Fibroblast of lung (primary cell): ENCODE measurements at regions not wholly inside any gene's neighbourhood (a gene's known extent, or its start where the extent isn't known, plus 50 kb on each side); places are given as distances from the start of the nearest gene placed in this dataset.
"Not testable (repeated sequence)": the region's sequence is repeated elsewhere in the genome, so short reads cannot be mapped to it uniquely, and the experiment has no call there.

Experiments used
- DNase-seq, 2 donors: peaks; one replicate each; pipeline versions ENCODE4 v3.0.0 to v3.0.0-alpha.2; 2010; ENCODE audit warnings: low read depth in 2 of 2
- H2AFZ ChIP-seq: 2 replicates; pipeline ENCODE4 v1.5.1; 2012; ENCODE audit warnings: low read length, control low read depth, inconsistent platforms
- H3K27ac ChIP-seq: 2 replicates; pipeline ENCODE4 v1.5.1; 2011; ENCODE audit warnings: low read length, control low read depth; ENCODE audit not compliant: insufficient read depth
- H3K27me3 ChIP-seq: 2 replicates; pipeline ENCODE4 v1.5.1; 2011; ENCODE audit warnings: mild to moderate bottlenecking, low read length; ENCODE audit not compliant: control insufficient read depth, insufficient read depth
- H3K36me3 ChIP-seq: 2 replicates; pipeline ENCODE4 v1.5.1; 2011; ENCODE audit warnings: low read length; ENCODE audit not compliant: control insufficient read depth, insufficient read depth
- H3K4me1 ChIP-seq: 2 replicates; pipeline ENCODE4 v1.5.1; 2011; ENCODE audit warnings: low read length; ENCODE audit not compliant: control insufficient read depth, insufficient read depth; ENCODE audit errors: extremely low read depth
- H3K4me2 ChIP-seq: 2 replicates; pipeline ENCODE4 v1.5.1; 2011; ENCODE audit warnings: low read length, control low read depth; ENCODE audit not compliant: insufficient read depth; ENCODE audit errors: extremely low read depth
- H3K4me3 ChIP-seq, 4 experiments: fragments of 200-600 bp in 1 of 4; sonication (generic) in 1 of 4; replicated peaks in 1 of 4; 2 replicates each; pipeline ENCODE4 v1.5.1; 2011 to 2016; ENCODE audit warnings: low read length in 4 of 4, low read depth in 3 of 4, mild to moderate bottlenecking in 3 of 4, control low read depth in 2 of 4, inconsistent platforms in 1 of 4, mixed read lengths in 1 of 4; ENCODE audit not compliant: insufficient read depth in 1 of 4; ENCODE audit errors: control extremely low read depth in 1 of 4
- H3K79me2 ChIP-seq: 2 replicates; pipeline ENCODE4 v1.5.1; 2012; ENCODE audit warnings: mild to moderate bottlenecking, low read length, inconsistent platforms; ENCODE audit not compliant: control insufficient read depth, insufficient read depth
- H3K9ac ChIP-seq: 2 replicates; pipeline ENCODE4 v1.5.1; 2011; ENCODE audit warnings: mild to moderate bottlenecking, low read length, control low read depth; ENCODE audit not compliant: insufficient read depth
- H3K9me3 ChIP-seq: 2 replicates; pipeline ENCODE4 v1.5.1; 2012; ENCODE audit warnings: low read depth, low read length; ENCODE audit not compliant: control insufficient read depth, insufficient read depth
- H4K20me1 ChIP-seq: 2 replicates; pipeline ENCODE4 v1.5.1; 2011; ENCODE audit warnings: low read length; ENCODE audit not compliant: control insufficient read depth, insufficient read depth; ENCODE audit errors: extremely low read depth
- CTCF ChIP-seq, 2 donors: IDR thresholded peaks in 1 of 2; conservative IDR thresholded peaks in 1 of 2; 1 replicate in 1 of 2; 2 replicates in 1 of 2; pipeline ENCODE4 v1.5.1; 2011 to 2012; ENCODE audit warnings: low read length in 2 of 2, control low read depth in 1 of 2, inconsistent platforms in 1 of 2, low read depth in 1 of 2, mild to moderate bottlenecking in 1 of 2
- EZH2 ChIP-seq: IDR thresholded peaks from 2 replicates; pipeline ENCODE4 v1.5.1; 2012; ENCODE audit warnings: low read length, control low read depth, mild to moderate bottlenecking; ENCODE audit errors: missing control alignments

GRCh38 chr18:5024741-5025140, 172.3 kb downstream of the AKAIN1 start:
- Histone ChIP-seq H3K79me2 (no peaks in the 10 kb centered on the region), H3K36me3 (no peaks in the 10 kb centered on the region), H3K4me1 (no peaks in the 10 kb centered on the region), H3K9me3 (no peaks in the 10 kb centered on the region), H3K27me3 (no peaks in the 10 kb centered on the region), H3K4me3 (no peak overlapping the region), H3K4me2 (no peak overlapping the region), H2AFZ (no peak overlapping the region), H3K9ac (no peak overlapping the region), H3K27ac (no peak overlapping the region), H4K20me1 (no peaks in the 10 kb centered on the region)
- DNase-seq: no peak
- TF ChIP-seq CTCF (conservative IDR thresholded peaks at IDR 0.05 in 1 of 2, IDR thresholded peaks at IDR 0.05 in 1 of 2; ENCODE audit: low read depth in 1 of 2, low read length in 2 of 2): no peak
- TF ChIP-seq EZH2: no peak

DNA sequence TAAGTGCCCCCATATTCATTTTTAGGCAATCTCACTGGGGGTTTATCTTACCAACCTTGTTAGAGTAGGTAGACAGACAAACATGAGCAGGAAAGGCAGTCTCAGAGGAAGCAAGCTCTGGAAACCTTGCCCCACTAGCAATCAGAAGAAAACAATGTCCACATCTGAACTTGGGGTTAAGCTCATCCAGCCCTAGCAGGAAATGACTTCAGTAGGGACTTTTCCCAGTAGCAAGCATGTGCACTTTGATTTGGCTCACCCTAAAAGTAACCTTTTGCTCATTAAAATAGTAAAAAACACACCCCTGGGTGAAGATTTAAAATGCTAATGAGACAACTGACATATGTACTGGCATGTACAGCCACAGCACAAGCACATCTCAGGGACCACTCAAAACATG, 175.5 kb downstream of the AKAIN1 start:
- H3K9ac ChIP-seq: no peak overlapping the region
- H3K4me2 ChIP-seq: no peak overlapping the region
- TF ChIP-seq CTCF (conservative IDR thresholded peaks at IDR 0.05 in 1 of 2, IDR thresholded peaks at IDR 0.05 in 1 of 2; ENCODE audit: low read depth in 1 of 2, low read length in 2 of 2) (no peak), EZH2 (no peak)
- no peak overlapping the region for H3K27ac ChIP-seq
- no peaks in the 10 kb centered on the region for H3K4me1 ChIP-seq
- H3K36me3 ChIP-seq: no peaks in the 10 kb centered on the region
- H3K4me3 ChIP-seq: no peak overlapping the region
- H4K20me1 ChIP-seq: no peaks in the 10 kb centered on the region
- H3K27me3 ChIP-seq: no peaks in the 10 kb centered on the region
- H2AFZ ChIP-seq: no peak overlapping the region
- no peaks in the 10 kb centered on the region for H3K9me3 ChIP-seq
- no peak for DNase-seq
- H3K79me2 ChIP-seq: no peaks in the 10 kb centered on the region

DNA sequence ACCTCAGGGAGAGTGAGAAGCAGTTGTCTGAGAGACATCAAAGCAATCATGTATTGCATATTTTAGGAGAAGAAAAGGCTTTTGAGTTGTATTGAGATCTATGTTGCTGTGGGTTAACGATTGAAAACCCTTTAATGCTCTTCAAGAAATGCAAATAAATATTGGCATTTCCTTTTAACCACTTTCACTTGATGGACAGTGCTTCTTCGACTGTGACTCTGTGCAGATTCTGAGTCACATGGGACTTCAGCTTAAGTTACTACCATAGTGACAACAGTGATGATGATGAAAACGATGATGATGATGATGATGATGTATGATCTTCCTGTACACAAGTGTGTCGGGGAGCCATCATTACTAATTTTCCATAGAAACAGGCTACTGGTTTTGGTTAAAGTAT, 181.8 kb downstream of the AKAIN1 start:
- Histone ChIP-seq H3K27me3 (no peaks in the 10 kb centered on the region), H3K27ac (no peak overlapping the region), H3K36me3 (no peaks in the 10 kb centered on the region), H4K20me1 (no peaks in the 10 kb centered on the region), H3K4me2 (no peak overlapping the region), H3K4me1 (no peaks in the 10 kb centered on the region), H3K9ac (no peak overlapping the region), H3K4me3 (no peak overlapping the region), H3K79me2 (no peaks in the 10 kb centered on the region), H3K9me3 (no peaks in the 10 kb centered on the region), H2AFZ (no peak overlapping the region)
- no peak for DNase-seq
- TF ChIP-seq EZH2: no peak
- TF ChIP-seq CTCF (conservative IDR thresholded peaks at IDR 0.05 in 1 of 2, IDR thresholded peaks at IDR 0.05 in 1 of 2; ENCODE audit: low read depth in 1 of 2, low read length in 2 of 2): no peak

- H2AFZ ChIP-seq, H3K27me3 ChIP-seq, H3K9ac ChIP-seq, H3K36me3 ChIP-seq, H3K4me3 ChIP-seq, H3K27ac ChIP-seq, H3K4me2 ChIP-seq, DNase-seq, H3K79me2 ChIP-seq, H3K4me1 ChIP-seq, H4K20me1 ChIP-seq, H3K9me3 ChIP-seq: not testable (repeated sequence)
Measured at GRCh38 chr18:5004031-5004820, 192.8 kb downstream of the AKAIN1 start.
